ENCODE measurements at regions not wholly inside any gene's neighbourhood (a gene's known extent, or its start where the extent isn't known, plus 50 kb on each side); places are given as distances from the start of the nearest gene placed in this dataset.
A peak's percentile ranks its signal among the peaks of the same experiment; 100 is the strongest.

- H3K4me1 Mint-ChIP-seq: no peaks in the 10 kb centered on the region
- H2AFZ ChIP-seq (replicated peaks): no peak overlapping the region
- TF ChIP-seq EZH2 (IDR thresholded peaks at IDR 0.05): no peak
- TF ChIP-seq EZH2phosphoT487 (IDR thresholded peaks at IDR 0.05): no peak
- TF ChIP-seq, protein P1, sequence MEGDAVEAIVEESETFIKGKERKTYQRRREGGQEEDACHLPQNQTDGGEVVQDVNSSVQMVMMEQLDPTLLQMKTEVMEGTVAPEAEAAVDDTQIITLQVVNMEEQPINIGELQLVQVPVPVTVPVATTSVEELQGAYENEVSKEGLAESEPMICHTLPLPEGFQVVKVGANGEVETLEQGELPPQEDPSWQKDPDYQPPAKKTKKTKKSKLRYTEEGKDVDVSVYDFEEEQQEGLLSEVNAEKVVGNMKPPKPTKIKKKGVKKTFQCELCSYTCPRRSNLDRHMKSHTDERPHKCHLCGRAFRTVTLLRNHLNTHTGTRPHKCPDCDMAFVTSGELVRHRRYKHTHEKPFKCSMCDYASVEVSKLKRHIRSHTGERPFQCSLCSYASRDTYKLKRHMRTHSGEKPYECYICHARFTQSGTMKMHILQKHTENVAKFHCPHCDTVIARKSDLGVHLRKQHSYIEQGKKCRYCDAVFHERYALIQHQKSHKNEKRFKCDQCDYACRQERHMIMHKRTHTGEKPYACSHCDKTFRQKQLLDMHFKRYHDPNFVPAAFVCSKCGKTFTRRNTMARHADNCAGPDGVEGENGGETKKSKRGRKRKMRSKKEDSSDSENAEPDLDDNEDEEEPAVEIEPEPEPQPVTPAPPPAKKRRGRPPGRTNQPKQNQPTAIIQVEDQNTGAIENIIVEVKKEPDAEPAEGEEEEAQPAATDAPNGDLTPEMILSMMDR (IDR thresholded peaks at IDR 0.05): no peak
- peaks cover 12% of the 10 kb centered on the region for H3K9me3 Mint-ChIP-seq
- H3K4me1 ChIP-seq: no peaks in the 10 kb centered on the region
- H4K20me1 ChIP-seq (ENCODE audit: low read depth): no peaks in the 10 kb centered on the region
- no peaks in the 10 kb centered on the region for H3K9me3 ChIP-seq (ENCODE audit: low read depth)
- no peaks in the 10 kb centered on the region for H3K36me3 ChIP-seq
- H3K4me3 ChIP-seq: no peak overlapping the region
- H3K27ac ChIP-seq: no peak overlapping the region
- H3K36me3 Mint-ChIP-seq: no peaks in the 10 kb centered on the region
- no peak overlapping the region for H3K4me2 ChIP-seq
- peaks cover 4% of the 10 kb centered on the region for H3K27me3 Mint-ChIP-seq (ENCODE audit: insufficient read depth, low read depth)
- H3K9ac ChIP-seq: no peak overlapping the region
- no peak for DNase-seq (ENCODE audit: low spot score)
- no peak overlapping the region for H3K4me3 Mint-ChIP-seq
- H3K27me3 ChIP-seq: no peaks in the 10 kb centered on the region
- H3K79me2 ChIP-seq (ENCODE audit: low read depth): no peaks in the 10 kb centered on the region
- H3K27ac Mint-ChIP-seq: no peak overlapping the region
- H3F3A ChIP-seq (ENCODE audit: low read depth): no peaks in the 10 kb centered on the region
These were observed 206.6 kb upstream of the KLHL29 start for GRCh38 chr2:23178396-23178795.

DNA sequence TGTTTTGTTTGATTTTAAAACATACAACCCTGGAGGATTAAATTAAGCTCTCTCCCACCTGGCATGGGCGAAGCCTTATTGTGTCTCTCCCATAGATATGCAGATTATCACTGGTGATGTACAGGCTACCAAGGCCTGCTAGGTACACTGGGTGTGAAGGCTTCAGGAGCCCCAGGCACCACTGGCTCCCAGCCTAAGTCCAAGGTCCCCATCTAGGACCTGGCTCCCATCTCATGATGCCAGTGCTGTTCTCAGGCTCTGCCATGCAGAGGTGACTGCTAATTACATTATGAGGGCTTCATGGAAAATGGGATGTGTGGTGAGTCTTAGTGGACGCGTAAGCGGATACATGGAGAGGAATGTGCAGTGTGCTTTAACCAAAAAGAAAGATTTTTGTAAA lies 201.2 kb upstream of the KLHL29 start:
- no peak for TF ChIP-seq EZH2phosphoT487 (IDR thresholded peaks at IDR 0.05)
- TF ChIP-seq EZH2 (IDR thresholded peaks at IDR 0.05): no peak
- TF ChIP-seq, protein P1 (IDR thresholded peaks at IDR 0.05): no peak
- no peak overlapping the region for H3K4me2 ChIP-seq
- H3F3A ChIP-seq (ENCODE audit: low read depth): no peaks in the 10 kb centered on the region
- H3K9ac ChIP-seq: no peak overlapping the region
- H3K27ac ChIP-seq: no peak overlapping the region
- Mint-ChIP-seq H3K27ac (no peak overlapping the region), H3K9me3 (peaks cover 4% of the 10 kb centered on the region), H3K4me3 (no peak overlapping the region), H3K36me3 (no peaks in the 10 kb centered on the region), H3K27me3 (ENCODE audit: insufficient read depth, low read depth) (peaks cover 6% of the 10 kb centered on the region), H3K4me1 (no peaks in the 10 kb centered on the region)
- no peak for DNase-seq (ENCODE audit: low spot score)
- no peaks in the 10 kb centered on the region for H3K27me3 ChIP-seq
- H3K9me3 ChIP-seq (ENCODE audit: low read depth): no peaks in the 10 kb centered on the region
- H3K4me3 ChIP-seq: no peak overlapping the region
- no peaks in the 10 kb centered on the region for H4K20me1 ChIP-seq (ENCODE audit: low read depth)
- no peaks in the 10 kb centered on the region for H3K4me1 ChIP-seq
- no peak overlapping the region for H2AFZ ChIP-seq (replicated peaks)
- H3K79me2 ChIP-seq (ENCODE audit: low read depth): no peaks in the 10 kb centered on the region
- H3K36me3 ChIP-seq: no peaks in the 10 kb centered on the region

GRCh38 chr2:23198316-23199114 lies 186.5 kb upstream of the KLHL29 start:
- peak overlapping the region; percentile 69 for H2AFZ ChIP-seq (replicated peaks)
- Mint-ChIP-seq H3K4me3 (no peak overlapping the region), H3K27ac (no peak overlapping the region), H3K27me3 (ENCODE audit: insufficient read depth, low read depth) (peaks cover 4% of the 10 kb centered on the region), H3K4me1 (no peaks in the 10 kb centered on the region), H3K36me3 (no peaks in the 10 kb centered on the region), H3K9me3 (peaks cover 14% of the 10 kb centered on the region)
- H3K27me3 ChIP-seq: no peaks in the 10 kb centered on the region
- no peak overlapping the region for H3K4me3 ChIP-seq
- no peak for DNase-seq (ENCODE audit: low spot score)
- peaks cover 23% of the 10 kb centered on the region for H3F3A ChIP-seq (ENCODE audit: low read depth)
- no peak overlapping the region for H3K4me2 ChIP-seq
- peak overlapping the region; percentile 18 for H3K27ac ChIP-seq
- TF ChIP-seq, protein P1 (IDR thresholded peaks at IDR 0.05): no peak
- no peaks in the 10 kb centered on the region for H3K36me3 ChIP-seq
- no peak overlapping the region for H3K9ac ChIP-seq
- no peaks in the 10 kb centered on the region for H4K20me1 ChIP-seq (ENCODE audit: low read depth)
- H3K79me2 ChIP-seq (ENCODE audit: low read depth): no peaks in the 10 kb centered on the region
- no peaks in the 10 kb centered on the region for H3K4me1 ChIP-seq
- peaks cover 4% of the 10 kb centered on the region for H3K9me3 ChIP-seq (ENCODE audit: low read depth)
